Right atrium auricular region (tissue), 2 donors: ENCODE measurements at regions not wholly inside any gene's neighbourhood (a gene's known extent, or its start where the extent isn't known, plus 50 kb on each side); places are given as distances from the start of the nearest gene placed in this dataset.

ENCODE experiments used
- DNase-seq: peaks from one replicate; pipeline ENCODE4 v3.0.0-alpha.2; 2019; ENCODE audit warnings: low spot score
- H3K27ac ChIP-seq, 2 donors: fragments of 200-600 bp; sonication (generic); 1 replicate in 1 of 2; 2 replicates in 1 of 2; pipeline ENCODE4 v1.5.1; 2016 to 2019
- H3K27me3 ChIP-seq, 2 donors: fragments of 200-600 bp; sonication (generic); one replicate each; pipeline versions ENCODE4 v1.5.1 to v1.6.0; 2017 to 2019
- H3K36me3 ChIP-seq: fragments of 200-600 bp; sonication (generic); one replicate; pipeline ENCODE4 v1.5.1; 2016
- H3K4me1 ChIP-seq, 2 donors: fragments of 200-600 bp; sonication (generic); one replicate each; pipeline versions ENCODE4 v1.5.1 to v1.6.0; 2017 to 2019
- H3K4me3 ChIP-seq, 2 donors: fragments of 200-600 bp; sonication (generic); 1 replicate in 1 of 2; 2 replicates in 1 of 2; pipeline ENCODE4 v1.5.1; 2017 to 2019; ENCODE audit warnings: mild to moderate bottlenecking in 1 of 2, moderate library complexity in 1 of 2
- H3K9me3 ChIP-seq, 2 donors: fragments of 200-600 bp; sonication (generic); one replicate each; pipeline ENCODE4 v1.5.1; 2019
- TF ChIP-seq, protein P1 (sequence below), 2 donors: fragments of 200-600 bp; sonication (generic); IDR thresholded peaks; one replicate each; pipeline ENCODE4 v1.5.1; 2019; ENCODE audit warnings: antibody characterized with exemption in 2 of 2

DNA sequence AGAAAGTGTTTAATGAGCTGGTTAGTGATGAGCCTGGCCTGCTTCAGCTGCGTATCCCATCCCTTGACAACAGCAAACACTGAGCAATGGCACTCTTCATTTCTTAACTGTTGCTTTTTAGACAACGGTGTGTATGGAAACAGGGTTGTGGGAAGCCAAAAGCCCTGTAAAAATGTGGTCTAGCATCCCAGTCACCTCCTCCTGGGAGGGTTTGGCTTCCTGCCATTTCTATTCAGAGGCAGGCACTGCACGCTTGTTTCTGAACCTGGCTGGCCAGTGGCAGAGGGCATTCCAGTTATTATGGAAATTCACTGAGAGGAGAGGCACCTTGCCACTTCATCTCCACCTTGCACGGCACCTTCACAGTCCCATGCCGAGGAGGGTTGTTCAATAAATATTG is 123.0 kb upstream of the ADARB2 start:
- no peaks in the 10 kb centered on the region for H3K4me1 ChIP-seq
- H3K9me3 ChIP-seq = no peaks in the 10 kb centered on the region
- no peak for DNase-seq
- H3K27me3 ChIP-seq = no peaks in the 10 kb centered on the region
- H3K4me3 ChIP-seq = no peak overlapping the region
- H3K36me3 ChIP-seq = no peaks in the 10 kb centered on the region
- H3K27ac ChIP-seq = no peak overlapping the region
- TF ChIP-seq, protein P1, sequence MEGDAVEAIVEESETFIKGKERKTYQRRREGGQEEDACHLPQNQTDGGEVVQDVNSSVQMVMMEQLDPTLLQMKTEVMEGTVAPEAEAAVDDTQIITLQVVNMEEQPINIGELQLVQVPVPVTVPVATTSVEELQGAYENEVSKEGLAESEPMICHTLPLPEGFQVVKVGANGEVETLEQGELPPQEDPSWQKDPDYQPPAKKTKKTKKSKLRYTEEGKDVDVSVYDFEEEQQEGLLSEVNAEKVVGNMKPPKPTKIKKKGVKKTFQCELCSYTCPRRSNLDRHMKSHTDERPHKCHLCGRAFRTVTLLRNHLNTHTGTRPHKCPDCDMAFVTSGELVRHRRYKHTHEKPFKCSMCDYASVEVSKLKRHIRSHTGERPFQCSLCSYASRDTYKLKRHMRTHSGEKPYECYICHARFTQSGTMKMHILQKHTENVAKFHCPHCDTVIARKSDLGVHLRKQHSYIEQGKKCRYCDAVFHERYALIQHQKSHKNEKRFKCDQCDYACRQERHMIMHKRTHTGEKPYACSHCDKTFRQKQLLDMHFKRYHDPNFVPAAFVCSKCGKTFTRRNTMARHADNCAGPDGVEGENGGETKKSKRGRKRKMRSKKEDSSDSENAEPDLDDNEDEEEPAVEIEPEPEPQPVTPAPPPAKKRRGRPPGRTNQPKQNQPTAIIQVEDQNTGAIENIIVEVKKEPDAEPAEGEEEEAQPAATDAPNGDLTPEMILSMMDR (IDR thresholded peaks at IDR 0.05) = no peak

DNA sequence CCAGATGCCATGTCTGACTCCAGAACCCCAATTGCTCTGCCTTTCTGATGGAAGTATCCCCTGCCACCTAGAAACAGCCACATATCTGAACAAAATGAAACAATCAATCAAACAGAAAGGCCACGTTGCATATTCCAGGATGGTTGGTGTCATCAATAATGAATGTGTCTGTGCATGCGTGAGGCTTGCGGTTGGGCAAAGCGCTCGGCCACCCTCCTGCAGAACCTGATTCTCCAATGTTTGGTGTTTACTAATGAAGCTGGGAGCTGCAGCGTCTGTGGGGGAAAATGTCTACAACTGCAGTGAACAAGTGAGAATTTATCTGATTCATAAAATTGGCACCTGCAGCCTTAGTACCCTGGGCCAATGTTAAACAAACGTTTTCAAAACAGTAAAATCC is 121.2 kb upstream of the ADARB2 start:
- Histone ChIP-seq H3K36me3 (no peaks in the 10 kb centered on the region), H3K4me3 (no peak overlapping the region), H3K27ac (no peak overlapping the region), H3K4me1 (no peaks in the 10 kb centered on the region), H3K9me3 (no peaks in the 10 kb centered on the region), H3K27me3 (no peaks in the 10 kb centered on the region)
- TF ChIP-seq, protein P1 (IDR thresholded peaks at IDR 0.05) = no peak
- no peak for DNase-seq

DNA sequence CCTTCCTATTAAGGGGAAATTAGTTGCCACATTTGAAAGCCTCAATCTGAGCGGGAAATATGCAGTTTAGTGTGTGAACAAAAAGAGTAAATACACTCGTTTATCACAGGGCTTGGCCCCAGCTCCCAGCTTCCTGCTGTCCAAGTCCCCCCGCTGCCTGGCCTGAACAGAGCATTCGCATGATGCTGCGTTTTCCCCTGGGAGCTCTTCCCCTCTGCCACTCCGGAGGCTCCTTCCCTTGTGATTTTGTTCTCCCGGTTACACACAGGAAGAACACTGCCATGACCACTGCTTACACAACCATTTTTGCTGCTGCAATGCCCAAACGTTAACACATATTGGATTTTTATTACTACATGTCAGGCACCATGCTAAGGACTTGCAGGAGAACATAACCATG is 120.7 kb upstream of the ADARB2 start:
- Histone ChIP-seq H3K4me3 (no peak overlapping the region), H3K36me3 (no peaks in the 10 kb centered on the region), H3K9me3 (no peaks in the 10 kb centered on the region), H3K27ac (no peak overlapping the region), H3K4me1 (no peaks in the 10 kb centered on the region), H3K27me3 (no peaks in the 10 kb centered on the region)
- DNase-seq = no peak
- TF ChIP-seq, protein P1 (IDR thresholded peaks at IDR 0.05) = no peak

DNA sequence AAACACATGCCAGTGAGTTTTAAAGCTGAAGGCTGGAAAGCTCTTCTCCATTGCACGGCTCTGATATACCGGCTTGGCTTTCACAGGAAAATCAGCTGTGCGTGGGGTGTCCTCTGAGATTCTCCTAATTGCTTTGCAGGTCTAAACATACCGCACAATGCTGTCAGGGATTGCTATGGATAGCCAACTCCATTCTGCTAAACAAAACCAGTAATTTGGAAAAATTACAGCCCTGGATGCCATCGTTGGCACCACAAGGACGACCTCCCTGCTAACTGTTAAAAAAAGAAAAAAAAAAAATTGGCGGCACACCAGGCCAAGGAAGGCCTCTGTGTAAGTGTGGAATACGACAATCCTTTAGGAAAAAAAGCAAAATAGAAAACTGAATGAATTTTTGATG is 118.6 kb upstream of the ADARB2 start:
- Histone ChIP-seq H3K9me3 (no peaks in the 10 kb centered on the region), H3K4me1 (no peaks in the 10 kb centered on the region), H3K4me3 (no peak overlapping the region), H3K36me3 (no peaks in the 10 kb centered on the region), H3K27ac (no peak overlapping the region), H3K27me3 (no peaks in the 10 kb centered on the region)
- TF ChIP-seq, protein P1 (IDR thresholded peaks at IDR 0.05) = no peak
- no peak for DNase-seq

DNA sequence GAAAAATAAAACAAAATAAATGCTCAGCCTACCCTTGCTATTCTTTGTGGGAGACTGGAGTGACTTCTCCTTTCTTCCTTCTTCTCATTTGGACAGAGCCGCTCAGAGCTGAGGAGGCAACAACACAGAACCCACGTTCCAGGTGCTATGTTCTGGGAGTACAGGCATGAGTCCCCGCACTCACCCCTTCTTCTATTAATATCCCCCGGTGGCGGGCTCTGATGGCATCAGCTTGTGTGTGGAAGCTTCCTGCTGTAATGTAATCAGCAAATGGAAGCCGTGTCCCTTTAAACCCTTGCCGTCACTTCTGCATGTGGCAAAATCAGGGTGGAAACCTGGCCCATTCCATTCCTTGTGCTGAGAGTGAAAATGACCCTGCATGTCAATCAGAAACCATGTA is 116.9 kb upstream of the ADARB2 start:
- DNase-seq = no peak
- TF ChIP-seq, protein P1 (IDR thresholded peaks at IDR 0.05) = no peak
- no peaks in the 10 kb centered on the region for H3K27me3 ChIP-seq
- H3K4me3 ChIP-seq = no peak overlapping the region
- no peaks in the 10 kb centered on the region for H3K9me3 ChIP-seq
- no peaks in the 10 kb centered on the region for H3K4me1 ChIP-seq
- H3K36me3 ChIP-seq = no peaks in the 10 kb centered on the region
- no peak overlapping the region for H3K27ac ChIP-seq

DNA sequence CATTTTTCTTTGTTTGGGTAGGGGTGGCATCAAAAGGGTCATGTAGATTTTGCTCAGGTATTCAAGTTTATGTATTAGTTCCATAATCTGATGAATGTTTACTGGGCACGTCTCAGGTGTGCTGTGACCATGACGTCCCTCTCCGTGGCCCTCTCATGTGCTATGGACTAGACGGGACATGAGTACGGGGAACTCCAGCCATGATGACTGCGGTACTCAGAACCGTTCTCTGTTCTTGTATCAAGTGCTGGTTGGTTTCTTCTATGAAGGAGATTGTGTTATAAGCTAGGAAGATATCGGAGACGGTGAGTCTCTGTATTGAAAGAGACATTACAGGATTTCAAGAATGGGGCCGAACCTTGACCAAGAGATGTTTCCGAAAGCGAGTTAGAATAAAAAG is 116.5 kb upstream of the ADARB2 start:
- Histone ChIP-seq H3K9me3 (no peaks in the 10 kb centered on the region), H3K4me3 (no peak overlapping the region), H3K4me1 (no peaks in the 10 kb centered on the region), H3K36me3 (no peaks in the 10 kb centered on the region), H3K27ac (no peak overlapping the region), H3K27me3 (no peaks in the 10 kb centered on the region)
- DNase-seq = no peak
- TF ChIP-seq, protein P1 (IDR thresholded peaks at IDR 0.05) = no peak
